Heart left ventricle (tissue), 16 donors: ENCODE measurements at regions not wholly inside any gene's neighbourhood (a gene's known extent, or its start where the extent isn't known, plus 50 kb on each side); places are given as distances from the start of the nearest gene placed in this dataset.

Experiments
- ATAC-seq, 4 donors: fragments of 200-7000 bp; cut with Tn5 transposase; one replicate each; pipeline ENCODE4 v1.9.1; 2020 to 2022; ENCODE audit warnings: moderate library complexity in 4 of 4, mild to moderate bottlenecking in 3 of 4, moderate number of reproducible peaks in 1 of 4
- DNase-seq, 5 donors: peaks; one replicate each; pipeline ENCODE4 v3.0.0-alpha.2; 2020
- H3K27ac ChIP-seq, 12 donors: fragments of 200-600 bp; sonication (generic) in 4 of 12; one replicate each; pipeline versions ENCODE4 v1.5.0 to v1.8.0; 2016 to 2022; ENCODE audit warnings: mild to moderate bottlenecking in 2 of 12
- H3K27me3 ChIP-seq, 9 donors: fragments of 200-600 bp; sonication (generic) in 2 of 9; one replicate each; pipeline versions ENCODE4 v1.5.1 to v1.8.0; 2016 to 2022; ENCODE audit warnings: mild to moderate bottlenecking in 3 of 9
- H3K36me3 ChIP-seq, 9 donors: fragments of 200-600 bp; sonication (generic) in 2 of 9; one replicate each; pipeline versions ENCODE4 v1.5.0 to v1.8.0; 2018 to 2022; ENCODE audit warnings: mild to moderate bottlenecking in 2 of 9
- H3K4me1 ChIP-seq, 12 donors: fragments of 200-600 bp; sonication (generic) in 4 of 12; one replicate each; pipeline versions ENCODE4 v1.5.0 to v1.8.0; 2016 to 2022; ENCODE audit warnings: mild to moderate bottlenecking in 3 of 12
- H3K4me3 ChIP-seq, 12 donors: fragments of 200-600 bp; sonication (generic) in 4 of 12; one replicate each; pipeline versions ENCODE4 v1.5.0 to v1.8.0; 2017 to 2022; ENCODE audit warnings: mild to moderate bottlenecking in 9 of 12, moderate library complexity in 4 of 12
- H3K9me3 ChIP-seq, 12 donors: fragments of 200-600 bp; sonication (generic) in 4 of 12; one replicate each; pipeline versions ENCODE4 v1.5.0 to v1.8.0; 2016 to 2022; ENCODE audit warnings: mild to moderate bottlenecking in 1 of 12
- POLR2A ChIP-seq, 2 donors: fragments of 450-650 bp; IDR thresholded peaks; one replicate each; pipeline ENCODE4 v1.6.1; 2017; ENCODE audit warnings: antibody characterized with exemption in 2 of 2, mild to moderate bottlenecking in 2 of 2, moderate library complexity in 2 of 2
- WGBS, 4 donors: extraction: QIAGEN DNeasy Blood & Tissue Kit in 2 of 4; methylation state at CpG; one replicate each; pipeline versions ENCODE4 v1.1.5 to v1.1.7; 2013 to 2018; 5-methylcytosine and 5-hydroxymethylcytosine counted together
- intact Hi-C, 10 donors: fragments of 100-400 bp; cut with DNase I; formaldehyde crosslinking; loops; one replicate each; pipeline versions ENCODE4 v1.11.1 to v1.14.2; 2022
- TF ChIP-seq, protein P1 (sequence below), 12 donors: fragments of 200-600 bp; sonication (generic) in 4 of 12; IDR thresholded peaks; one replicate each; pipeline versions ENCODE4 v1.5.0 to v1.8.0; 2018 to 2022; ENCODE audit warnings: antibody characterized with exemption in 12 of 12, mild to moderate bottlenecking in 5 of 12
- donor health status: ischemic (EF 13 %, LVEDD 7.1; RV severe dilation, severe dysfunction).
- donor health status: healthy with polysubstance abuse.
- donor health status: DM: no; HTN: yes; CAD: no.
- donor health status: DM: no; HTN: no; CAD: no.
- donor health status: ischemic (EF 25% LVEDD 6.9; RV normal size, moderate dysfunction).
- donor health status: ischemic (EF 25% LVEDD 5.7; RV mildly dilated, moderate dysfunction).
- donor health status: healthy.
- donor health status: DM: yes; HTN: yes; CAD: no.
- donor health status: ischemic (EF 35%, LVEDD 5.7; RV mildly dilated, moderate dysfunction).
- donor health status: nonischemic (EF 11% LVEDD 7.7; RV severe dilation, severe dysfunction).
- donor health status: DM: yes; HTN: yes; CAD: no.
- donor health status: PGD.
- donor health status: ischemic (EF 29% LVEDD 5.4; RV normal size, mild dysfunction).
- donor health status: nonischemic (EF 23%, LVEDD 6.1; RV moderate dilation, normal function).

DNA sequence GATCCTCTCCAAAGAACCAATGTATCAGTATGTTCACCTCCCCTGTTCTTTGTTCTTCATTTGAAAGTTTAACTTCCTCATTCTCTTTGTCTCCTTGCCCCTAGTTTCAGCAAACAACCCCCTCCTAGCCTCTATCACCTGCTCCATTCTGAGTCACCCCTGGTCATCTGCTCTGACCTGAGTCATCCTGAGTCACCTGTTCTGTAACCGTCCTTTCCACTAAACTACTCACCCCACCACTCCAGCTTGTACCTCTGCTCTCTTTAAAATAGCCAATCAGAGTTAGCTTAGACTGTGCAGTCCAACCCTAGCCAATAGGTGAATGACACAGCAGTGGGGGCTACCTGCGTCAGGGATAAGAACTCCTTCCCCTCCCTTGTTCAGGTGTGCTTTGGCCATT, 249.8 kb upstream of the AADAT start:
- intact Hi-C loops, result no loop called here
- Histone ChIP-seq H3K9me3 (peaks cover 0 to 19% (median 1%) of the 10 kb centered on the region in 12 donors), H3K36me3 (no peaks in the 10 kb centered on the region), H3K4me1 (no peaks in the 10 kb centered on the region), H3K27ac (no peak overlapping the region), H3K27me3 (no peaks in the 10 kb centered on the region), H3K4me3 (no peak overlapping the region)
- no peak for DNase-seq
- TF ChIP-seq POLR2A (IDR thresholded peaks at IDR 0.05), result no peak
- TF ChIP-seq, protein P1, sequence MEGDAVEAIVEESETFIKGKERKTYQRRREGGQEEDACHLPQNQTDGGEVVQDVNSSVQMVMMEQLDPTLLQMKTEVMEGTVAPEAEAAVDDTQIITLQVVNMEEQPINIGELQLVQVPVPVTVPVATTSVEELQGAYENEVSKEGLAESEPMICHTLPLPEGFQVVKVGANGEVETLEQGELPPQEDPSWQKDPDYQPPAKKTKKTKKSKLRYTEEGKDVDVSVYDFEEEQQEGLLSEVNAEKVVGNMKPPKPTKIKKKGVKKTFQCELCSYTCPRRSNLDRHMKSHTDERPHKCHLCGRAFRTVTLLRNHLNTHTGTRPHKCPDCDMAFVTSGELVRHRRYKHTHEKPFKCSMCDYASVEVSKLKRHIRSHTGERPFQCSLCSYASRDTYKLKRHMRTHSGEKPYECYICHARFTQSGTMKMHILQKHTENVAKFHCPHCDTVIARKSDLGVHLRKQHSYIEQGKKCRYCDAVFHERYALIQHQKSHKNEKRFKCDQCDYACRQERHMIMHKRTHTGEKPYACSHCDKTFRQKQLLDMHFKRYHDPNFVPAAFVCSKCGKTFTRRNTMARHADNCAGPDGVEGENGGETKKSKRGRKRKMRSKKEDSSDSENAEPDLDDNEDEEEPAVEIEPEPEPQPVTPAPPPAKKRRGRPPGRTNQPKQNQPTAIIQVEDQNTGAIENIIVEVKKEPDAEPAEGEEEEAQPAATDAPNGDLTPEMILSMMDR (IDR thresholded peaks at IDR 0.05), result no peak
- ATAC-seq, result no peak
- 82 to 95% (median 87%) methylated on average over 2 of the region's 2 CpGs for whole genome bisulfite sequencing, 4 donors

DNA sequence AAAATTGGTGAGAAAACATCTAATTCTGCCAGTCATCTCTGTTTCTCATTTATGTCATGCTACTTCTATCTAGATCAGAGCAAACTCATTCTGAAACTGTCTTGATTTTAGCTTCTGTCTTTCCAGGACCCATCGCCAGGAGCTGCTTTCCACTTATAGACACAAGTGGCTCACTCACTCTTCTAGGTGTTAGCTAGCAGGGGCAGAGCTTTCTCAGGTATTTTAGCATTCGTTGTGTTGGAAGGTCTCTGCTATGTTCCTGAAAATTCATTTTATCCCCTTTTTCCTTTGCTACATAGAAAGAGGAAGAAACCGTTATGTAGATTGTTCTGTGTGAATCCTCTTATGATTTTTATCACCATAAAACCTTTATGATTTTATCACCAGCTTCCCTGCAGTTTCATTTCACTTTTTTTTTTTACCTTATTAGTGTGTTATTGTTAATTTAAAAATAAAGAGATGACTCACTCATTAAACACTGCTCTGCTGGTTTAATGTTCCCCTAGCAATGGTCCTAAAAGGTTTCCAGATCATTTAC, 246.6 kb upstream of the AADAT start:
- 44 to 64% (median 52%) methylated on average over 3 of the region's 3 CpGs for WGBS, 4 donors
- DNase-seq, result no peak

DNA sequence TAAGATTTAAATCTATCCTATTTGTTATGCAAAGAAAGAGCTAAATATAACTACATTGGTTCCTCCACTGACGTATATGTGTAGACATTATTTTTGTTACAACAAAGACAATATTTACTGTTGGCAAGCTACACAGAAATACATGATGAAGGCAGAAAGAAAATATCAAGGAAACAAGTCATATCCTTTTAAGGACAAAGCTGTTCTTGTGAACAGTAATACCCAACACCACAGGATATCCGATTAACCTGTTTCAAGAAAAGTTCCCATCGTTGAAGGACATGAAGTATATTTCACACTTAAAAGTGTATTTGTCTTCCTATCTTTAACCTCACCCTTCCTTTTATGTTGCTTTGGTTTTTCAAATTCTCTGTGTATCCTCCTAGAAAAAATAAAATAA, 235.8 kb upstream of the AADAT start:
- no peaks in the 10 kb centered on the region for H3K27me3 ChIP-seq
- intact Hi-C loops, result no loop called here
- H3K4me3 ChIP-seq, result no peak overlapping the region
- DNase-seq (no peak), ATAC-seq (no peak)
- 59 to 66% (median 62%) methylated on average over 3 of the region's 3 CpGs for WGBS, 4 donors
- no peaks in the 10 kb centered on the region for H3K36me3 ChIP-seq
- no peaks in the 10 kb centered on the region for H3K4me1 ChIP-seq
- peaks cover 0 to 11% (median 0%) of the 10 kb centered on the region in 12 donors for H3K9me3 ChIP-seq
- H3K27ac ChIP-seq, result no peak overlapping the region
- TF ChIP-seq POLR2A (IDR thresholded peaks at IDR 0.05), result no peak

More for the DNA sequence above, 246.6 kb upstream of the AADAT start:
- no peak for ATAC-seq
- no peaks in the 10 kb centered on the region for H3K4me1 ChIP-seq
- H3K27me3 ChIP-seq, result no peaks in the 10 kb centered on the region
- TF ChIP-seq, protein P1 (IDR thresholded peaks at IDR 0.05), result no peak
- no peaks in the 10 kb centered on the region for H3K36me3 ChIP-seq
- H3K4me3 ChIP-seq, result no peak overlapping the region
- H3K9me3 ChIP-seq, result peaks cover 0 to 16% (median 1%) of the 10 kb centered on the region in 12 donors
- intact Hi-C loops, result no loop called here
- H3K27ac ChIP-seq, result no peak overlapping the region

DNA sequence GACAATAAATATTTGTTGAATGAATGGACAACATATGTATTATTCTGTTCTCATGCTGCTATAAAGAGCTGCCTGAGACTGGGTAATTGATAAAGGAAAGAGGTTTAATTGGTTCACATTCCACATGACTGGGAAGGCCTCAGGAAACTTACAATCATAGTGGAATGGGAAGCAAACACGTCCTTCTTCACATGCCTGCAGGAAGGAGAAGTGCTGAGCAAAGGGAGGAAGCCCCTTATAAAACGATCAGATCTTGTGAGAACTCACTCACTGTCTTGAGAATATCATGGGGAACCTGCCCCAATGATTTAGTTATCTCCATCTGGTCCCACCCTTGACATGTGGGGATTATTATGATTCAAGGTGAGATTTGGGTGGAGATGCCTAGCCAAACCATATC, 233.9 kb upstream of the AADAT start:
- no peaks in the 10 kb centered on the region for H3K4me1 ChIP-seq
- no peak overlapping the region for H3K27ac ChIP-seq
- peaks cover 0 to 11% (median 0%) of the 10 kb centered on the region in 12 donors for H3K9me3 ChIP-seq
- 46 to 62% (median 56%) methylated on average over 2 of the region's 2 CpGs for WGBS, 4 donors
- DNase-seq, result no peak
- TF ChIP-seq, protein P1 (IDR thresholded peaks at IDR 0.05), result no peak
- TF ChIP-seq POLR2A (IDR thresholded peaks at IDR 0.05), result no peak
- no peaks in the 10 kb centered on the region for H3K27me3 ChIP-seq
- no peaks in the 10 kb centered on the region for H3K36me3 ChIP-seq
- no peak overlapping the region for H3K4me3 ChIP-seq
- ATAC-seq, result no peak
- intact Hi-C loops, result no loop called here

DNA sequence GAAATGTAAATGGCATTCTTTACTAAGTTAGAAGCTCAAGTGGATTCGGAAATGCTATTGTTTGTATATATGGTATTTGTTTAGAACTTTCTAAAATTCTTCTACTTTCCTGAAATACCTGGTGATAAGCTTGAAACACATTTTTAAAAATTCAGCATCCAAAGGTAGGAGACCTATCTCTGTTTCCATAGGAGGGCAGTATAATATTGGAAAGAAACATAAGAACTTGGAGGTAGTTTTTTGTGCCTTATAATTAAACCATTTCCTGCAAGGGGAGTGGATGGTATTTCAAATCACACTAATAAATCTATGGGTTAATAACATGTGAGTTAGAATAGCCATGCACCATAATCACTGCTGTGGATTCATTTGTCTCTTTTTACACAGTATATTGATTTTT, 217.4 kb upstream of the AADAT start:
- ATAC-seq (no peak), DNase-seq (no peak)
- 73 to 84% (median 78%) methylated on average over 1 of the region's 1 CpG for WGBS, 4 donors
- Histone ChIP-seq H3K4me3 (no peak overlapping the region), H3K36me3 (no peaks in the 10 kb centered on the region), H3K27ac (no peak overlapping the region), H3K4me1 (no peaks in the 10 kb centered on the region), H3K9me3 (no peaks in the 10 kb centered on the region), H3K27me3 (no peaks in the 10 kb centered on the region)
- intact Hi-C loops, result no loop called here
- TF ChIP-seq POLR2A (IDR thresholded peaks at IDR 0.05), result no peak
- TF ChIP-seq, protein P1 (IDR thresholded peaks at IDR 0.05), result no peak
